Neural cell (in vitro differentiated cells): ENCODE measurements at regions not wholly inside any gene's neighbourhood (a gene's known extent, or its start where the extent isn't known, plus 50 kb on each side); places are given as distances from the start of the nearest gene placed in this dataset.

ENCODE experiments used
- EP300 ChIP-seq: fragments of 450-650 bp; conservative IDR thresholded peaks from 2 replicates; pipeline ENCODE4 v1.6.1; 2014; ENCODE audit warnings: antibody characterized with exemption, mild to moderate bottlenecking, moderate library complexity; ENCODE audit not compliant: poor library complexity, severe bottlenecking
- POLR2AphosphoS5 ChIP-seq: IDR thresholded peaks from 2 replicates; pipeline ENCODE4 v1.6.1; 2012
- TF ChIP-seq, protein P1 (sequence below): fragments of 450-650 bp; IDR thresholded peaks from 2 replicates; pipeline ENCODE4 v1.5.1; 2014; ENCODE audit warnings: antibody characterized with exemption, mild to moderate bottlenecking, moderate library complexity; ENCODE audit not compliant: poor library complexity, severe bottlenecking

GRCh38 chr16:47834485-47835024, 321.2 kb downstream of the ABCC12 start:
- TF ChIP-seq, protein P1, sequence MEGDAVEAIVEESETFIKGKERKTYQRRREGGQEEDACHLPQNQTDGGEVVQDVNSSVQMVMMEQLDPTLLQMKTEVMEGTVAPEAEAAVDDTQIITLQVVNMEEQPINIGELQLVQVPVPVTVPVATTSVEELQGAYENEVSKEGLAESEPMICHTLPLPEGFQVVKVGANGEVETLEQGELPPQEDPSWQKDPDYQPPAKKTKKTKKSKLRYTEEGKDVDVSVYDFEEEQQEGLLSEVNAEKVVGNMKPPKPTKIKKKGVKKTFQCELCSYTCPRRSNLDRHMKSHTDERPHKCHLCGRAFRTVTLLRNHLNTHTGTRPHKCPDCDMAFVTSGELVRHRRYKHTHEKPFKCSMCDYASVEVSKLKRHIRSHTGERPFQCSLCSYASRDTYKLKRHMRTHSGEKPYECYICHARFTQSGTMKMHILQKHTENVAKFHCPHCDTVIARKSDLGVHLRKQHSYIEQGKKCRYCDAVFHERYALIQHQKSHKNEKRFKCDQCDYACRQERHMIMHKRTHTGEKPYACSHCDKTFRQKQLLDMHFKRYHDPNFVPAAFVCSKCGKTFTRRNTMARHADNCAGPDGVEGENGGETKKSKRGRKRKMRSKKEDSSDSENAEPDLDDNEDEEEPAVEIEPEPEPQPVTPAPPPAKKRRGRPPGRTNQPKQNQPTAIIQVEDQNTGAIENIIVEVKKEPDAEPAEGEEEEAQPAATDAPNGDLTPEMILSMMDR: no peak
- TF ChIP-seq EP300 (no peak), POLR2AphosphoS5 (no peak)
